Right renal pelvis (tissue), 4 donors: ENCODE measurements at regions not wholly inside any gene's neighbourhood (a gene's known extent, or its start where the extent isn't known, plus 50 kb on each side); places are given as distances from the start of the nearest gene placed in this dataset.

Experiments used
- DNase-seq, 4 donors: peaks; one replicate each; pipeline ENCODE4 v3.0.0-alpha.2; 2013; ENCODE audit warnings: low read depth in 4 of 4, low spot score in 3 of 4, missing footprints in 1 of 4

- DNase-seq: no peak
These were observed 205.3 kb downstream of the TBXT start for GRCh38 chr6:165962366-165962765.

GRCh38 chr6:165961233-165961632 lies 206.4 kb downstream of the TBXT start:
- DNase-seq: no peak

- no peak for DNase-seq
These were observed 207.0 kb downstream of the TBXT start for GRCh38 chr6:165960695-165961094.

- no peak for DNase-seq
These were observed 208.0 kb downstream of the TBXT start for GRCh38 chr6:165959627-165960026.

GRCh38 chr6:165956874-165957273 lies 210.8 kb downstream of the TBXT start:
- no peak for DNase-seq

- no peak for DNase-seq
These were observed 215.1 kb downstream of the TBXT start for GRCh38 chr6:165952514-165952913.

GRCh38 chr6:165950316-165950715 lies 217.3 kb downstream of the TBXT start:
- DNase-seq: no peak

- DNase-seq: no peak
These were observed 218.3 kb downstream of the TBXT start for GRCh38 chr6:165949324-165949723.

GRCh38 chr6:165944002-165944466 lies 223.6 kb downstream of the TBXT start:
- no peak for DNase-seq

- DNase-seq: no peak
These were observed 225.9 kb downstream of the TBXT start for GRCh38 chr6:165941786-165942185.

- no peak for DNase-seq
These were observed 226.3 kb downstream of the TBXT start for GRCh38 chr6:165941249-165941775.

- no peak for DNase-seq
These were observed 227.3 kb downstream of the TBXT start for GRCh38 chr6:165940366-165940765.

- no peak for DNase-seq
These were observed 227.9 kb downstream of the TBXT start for GRCh38 chr6:165939601-165940290.

- DNase-seq: no peak
These were observed 228.6 kb downstream of the TBXT start for GRCh38 chr6:165939047-165939446.

GRCh38 chr6:165937564-165938358 lies 229.9 kb downstream of the TBXT start:
- DNase-seq: no peak

- no peak for DNase-seq
These were observed 231.0 kb downstream of the TBXT start for GRCh38 chr6:165936660-165937059.

GRCh38 chr6:165936096-165936495 lies 231.6 kb downstream of the TBXT start:
- DNase-seq: no peak

GRCh38 chr6:165931675-165932074 lies 236.0 kb downstream of the TBXT start:
- no peak for DNase-seq

- no peak for DNase-seq
These were observed 236.9 kb downstream of the TBXT start for GRCh38 chr6:165930668-165931214.

GRCh38 chr6:165929607-165930006 lies 238.0 kb downstream of the TBXT start:
- no peak for DNase-seq

- DNase-seq: no peak
These were observed 241.3 kb downstream of the TBXT start for GRCh38 chr6:165926378-165926777.
